RWPE2 (cell line): ENCODE measurements at regions not wholly inside any gene's neighbourhood (a gene's known extent, or its start where the extent isn't known, plus 50 kb on each side); places are given as distances from the start of the nearest gene placed in this dataset.

Experiments used
- ATAC-seq: fragments of 200-7000 bp; cut with Tn5 transposase; 3 replicates; pipeline ENCODE4 v1.9.1; 2021; ENCODE audit warnings: low read depth
- DNase-seq: peaks from one replicate; pipeline ENCODE4 v3.0.0-alpha.2; 2020; ENCODE audit warnings: low spot score
- H3K27ac ChIP-seq: fragments of 450-650 bp; 2 replicates; pipeline ENCODE4 v1.5.1; 2017; ENCODE audit warnings: mild to moderate bottlenecking; ENCODE audit not compliant: poor library complexity, severe bottlenecking
- H3K27me3 ChIP-seq: fragments of 250-450 bp; sonication (Bioruptor Pico); 2 replicates; pipeline ENCODE4 v1.5.1; 2021; ENCODE audit warnings: mild to moderate bottlenecking, moderate library complexity; ENCODE audit not compliant: insufficient read depth, poor library complexity, severe bottlenecking
- H3K36me3 ChIP-seq: fragments of 250-450 bp; sonication (Bioruptor Pico); 2 replicates; pipeline ENCODE4 v1.5.1; 2020; ENCODE audit warnings: low read depth, mild to moderate bottlenecking, moderate library complexity
- H3K4me1 ChIP-seq: fragments of 250-450 bp; sonication (Bioruptor Pico); 2 replicates; pipeline ENCODE4 v1.5.1; 2021; ENCODE audit warnings: mild to moderate bottlenecking, moderate library complexity; ENCODE audit not compliant: insufficient read depth, poor library complexity, severe bottlenecking
- H3K4me3 ChIP-seq: fragments of 250-450 bp; sonication (Bioruptor Pico); 2 replicates; pipeline ENCODE4 v1.5.1; 2021; ENCODE audit warnings: mild to moderate bottlenecking, moderate library complexity; ENCODE audit not compliant: severe bottlenecking
- H3K9me3 ChIP-seq: fragments of 250-450 bp; sonication (Bioruptor Pico); 2 replicates; pipeline ENCODE4 v1.5.1; 2021; ENCODE audit warnings: mild to moderate bottlenecking, moderate library complexity; ENCODE audit not compliant: severe bottlenecking
- TF ChIP-seq, protein P1 (sequence below): fragments of 450-650 bp; IDR thresholded peaks from one replicate; pipeline ENCODE4 v1.5.1; 2017; ENCODE audit warnings: mild to moderate bottlenecking, moderate library complexity; ENCODE audit not compliant: poor library complexity, severe bottlenecking

DNA sequence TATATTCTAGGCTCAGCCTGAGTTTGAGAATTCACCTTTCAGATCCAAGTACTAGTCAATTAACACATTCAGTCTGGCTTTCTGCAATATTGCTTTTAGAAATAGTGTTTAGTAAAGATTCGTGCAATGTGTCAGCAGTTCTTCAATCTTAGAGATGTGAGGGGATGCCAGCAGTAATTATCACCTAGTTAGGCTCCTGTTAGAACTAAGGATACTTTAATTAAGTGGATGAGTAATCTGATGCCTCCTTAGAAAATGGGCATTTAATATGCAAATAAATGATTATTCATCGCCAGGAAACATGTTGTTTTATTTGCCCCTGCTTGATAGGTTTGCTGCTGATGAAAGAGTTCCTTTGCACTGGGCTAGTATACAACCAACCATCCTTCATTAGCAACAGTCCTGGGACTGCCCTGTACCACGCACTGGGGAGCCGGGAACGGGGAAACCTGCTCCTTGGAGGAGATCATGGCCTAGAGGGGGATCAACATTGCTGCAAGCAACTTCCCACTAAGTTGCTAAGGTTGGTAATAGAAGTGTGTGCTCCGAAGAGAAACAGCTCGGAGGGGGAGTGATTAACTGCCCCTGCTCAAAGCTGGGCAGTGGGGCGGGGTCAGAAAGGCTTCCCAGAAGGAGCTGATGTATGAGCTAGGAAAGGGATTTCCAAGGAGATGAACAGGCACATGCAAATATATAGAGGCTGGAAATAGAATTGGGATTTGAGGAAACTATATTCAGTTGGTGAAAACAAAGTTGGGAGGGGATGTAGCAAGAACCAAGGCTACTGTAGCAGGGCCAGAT is 231.8 kb downstream of the DRD1 start:
- no peak for DNase-seq
- no peaks in the 10 kb centered on the region for H3K27me3 ChIP-seq
- no peak overlapping the region for H3K27ac ChIP-seq
- H3K36me3 ChIP-seq: no peaks in the 10 kb centered on the region
- H3K4me3 ChIP-seq: no peak overlapping the region
- ATAC-seq: no peak
- TF ChIP-seq, protein P1, sequence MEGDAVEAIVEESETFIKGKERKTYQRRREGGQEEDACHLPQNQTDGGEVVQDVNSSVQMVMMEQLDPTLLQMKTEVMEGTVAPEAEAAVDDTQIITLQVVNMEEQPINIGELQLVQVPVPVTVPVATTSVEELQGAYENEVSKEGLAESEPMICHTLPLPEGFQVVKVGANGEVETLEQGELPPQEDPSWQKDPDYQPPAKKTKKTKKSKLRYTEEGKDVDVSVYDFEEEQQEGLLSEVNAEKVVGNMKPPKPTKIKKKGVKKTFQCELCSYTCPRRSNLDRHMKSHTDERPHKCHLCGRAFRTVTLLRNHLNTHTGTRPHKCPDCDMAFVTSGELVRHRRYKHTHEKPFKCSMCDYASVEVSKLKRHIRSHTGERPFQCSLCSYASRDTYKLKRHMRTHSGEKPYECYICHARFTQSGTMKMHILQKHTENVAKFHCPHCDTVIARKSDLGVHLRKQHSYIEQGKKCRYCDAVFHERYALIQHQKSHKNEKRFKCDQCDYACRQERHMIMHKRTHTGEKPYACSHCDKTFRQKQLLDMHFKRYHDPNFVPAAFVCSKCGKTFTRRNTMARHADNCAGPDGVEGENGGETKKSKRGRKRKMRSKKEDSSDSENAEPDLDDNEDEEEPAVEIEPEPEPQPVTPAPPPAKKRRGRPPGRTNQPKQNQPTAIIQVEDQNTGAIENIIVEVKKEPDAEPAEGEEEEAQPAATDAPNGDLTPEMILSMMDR: no peak
- peaks cover 3% of the 10 kb centered on the region for H3K4me1 ChIP-seq
- H3K9me3 ChIP-seq: no peaks in the 10 kb centered on the region

DNA sequence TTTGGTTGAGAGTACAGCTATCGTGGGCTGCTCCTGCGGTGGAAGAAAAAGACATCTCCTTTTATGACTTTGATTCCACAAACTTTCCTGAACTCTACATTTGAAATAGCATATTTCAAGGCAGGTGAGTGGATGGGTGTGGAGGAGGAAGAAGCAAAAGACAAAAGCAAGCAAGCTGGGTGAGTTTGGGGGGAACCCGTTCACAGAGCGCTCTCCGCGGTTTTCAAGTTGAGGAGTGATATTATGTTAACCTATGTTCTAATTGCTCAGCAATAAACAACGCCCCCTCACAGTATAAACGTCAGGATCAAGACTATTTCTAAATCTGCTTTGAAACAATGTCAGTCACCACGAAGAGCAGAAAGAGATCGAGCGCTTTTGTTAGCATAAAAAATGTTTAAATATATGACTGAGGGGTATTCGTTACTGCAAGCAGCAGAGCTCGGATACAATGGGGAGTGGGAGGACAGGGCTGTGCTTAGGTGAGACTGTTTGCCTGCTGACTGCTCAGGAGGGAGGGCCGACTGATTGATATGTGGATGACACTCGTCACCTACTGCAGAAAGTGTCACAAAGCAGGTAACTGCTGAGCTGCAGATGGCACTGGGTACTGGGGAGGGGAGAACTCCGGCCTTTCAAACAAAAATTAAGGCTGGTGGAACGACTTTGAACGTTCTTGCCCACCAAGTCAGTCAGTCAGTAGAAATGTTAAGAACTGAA is 236.5 kb downstream of the DRD1 start:
- no peak for DNase-seq
- ATAC-seq: no peak
- no peak overlapping the region for H3K27ac ChIP-seq
- TF ChIP-seq, protein P1: no peak
- H3K4me3 ChIP-seq: no peak overlapping the region
- no peaks in the 10 kb centered on the region for H3K36me3 ChIP-seq
- no peaks in the 10 kb centered on the region for H3K27me3 ChIP-seq
- H3K4me1 ChIP-seq: no peaks in the 10 kb centered on the region
- no peaks in the 10 kb centered on the region for H3K9me3 ChIP-seq

DNA sequence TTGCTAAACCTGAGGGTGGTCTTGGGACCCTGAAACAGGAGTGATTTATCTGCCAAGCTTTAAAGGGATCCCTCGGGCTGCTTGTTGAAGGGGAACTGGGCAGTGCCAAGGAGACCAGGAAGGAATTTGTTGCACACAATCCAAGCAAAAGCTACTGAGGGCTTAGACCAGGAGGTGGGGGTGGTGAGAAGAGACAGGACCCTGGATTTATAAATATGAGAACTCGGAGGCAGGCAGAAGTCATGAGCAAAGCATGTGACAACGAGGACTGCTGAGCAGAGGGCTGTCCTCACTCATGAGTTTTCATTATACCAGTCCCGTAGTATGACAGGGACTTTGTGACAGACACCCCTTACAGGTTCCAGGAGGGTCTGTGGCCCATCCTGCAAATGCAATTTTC is 237.3 kb downstream of the DRD1 start:
- H3K36me3 ChIP-seq: no peaks in the 10 kb centered on the region
- H3K27me3 ChIP-seq: no peaks in the 10 kb centered on the region
- TF ChIP-seq, protein P1: no peak
- DNase-seq (no peak), ATAC-seq (no peak)
- no peaks in the 10 kb centered on the region for H3K4me1 ChIP-seq
- no peaks in the 10 kb centered on the region for H3K9me3 ChIP-seq
- H3K27ac ChIP-seq: no peak overlapping the region
- H3K4me3 ChIP-seq: no peak overlapping the region

DNA sequence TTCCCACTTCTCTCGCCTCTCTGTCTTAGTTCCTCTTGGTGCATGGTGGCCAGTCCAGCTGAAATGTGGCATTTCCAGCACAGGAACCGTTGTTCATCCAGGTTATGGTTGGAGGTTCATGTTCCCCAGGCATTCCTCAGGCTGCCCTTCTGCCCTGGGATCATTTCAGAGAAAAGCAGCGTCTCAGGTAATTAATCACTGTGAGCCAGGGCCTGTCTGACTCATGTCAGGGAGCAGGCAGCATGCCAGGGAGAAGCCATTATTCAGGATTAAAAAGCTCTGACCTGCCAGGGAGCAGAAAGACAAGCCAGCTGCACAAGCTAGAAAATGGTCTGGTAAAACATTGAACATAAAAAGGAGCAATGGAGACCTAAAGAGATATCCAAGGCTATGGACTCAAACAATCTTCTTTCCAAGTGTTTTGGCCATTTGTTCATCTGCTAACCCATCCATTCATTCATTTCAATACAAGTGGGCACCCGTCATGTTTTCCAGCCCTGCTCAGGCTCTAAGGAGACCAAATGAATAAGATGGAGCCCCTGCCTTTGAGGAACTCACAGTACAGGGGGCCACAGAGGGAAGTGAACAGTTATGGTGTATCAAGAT is 241.4 kb downstream of the DRD1 start:
- ATAC-seq (peak; percentile 95), DNase-seq (no peak)
- Histone ChIP-seq H3K36me3 (no peaks in the 10 kb centered on the region), H3K27ac (no peak overlapping the region), H3K4me1 (no peaks in the 10 kb centered on the region), H3K27me3 (no peaks in the 10 kb centered on the region), H3K4me3 (no peak overlapping the region), H3K9me3 (no peaks in the 10 kb centered on the region)
- TF ChIP-seq, protein P1: no peak
